ENCODE measurements at regions not wholly inside any gene's neighbourhood (a gene's known extent, or its start where the extent isn't known, plus 50 kb on each side); places are given as distances from the start of the nearest gene placed in this dataset.

DNA sequence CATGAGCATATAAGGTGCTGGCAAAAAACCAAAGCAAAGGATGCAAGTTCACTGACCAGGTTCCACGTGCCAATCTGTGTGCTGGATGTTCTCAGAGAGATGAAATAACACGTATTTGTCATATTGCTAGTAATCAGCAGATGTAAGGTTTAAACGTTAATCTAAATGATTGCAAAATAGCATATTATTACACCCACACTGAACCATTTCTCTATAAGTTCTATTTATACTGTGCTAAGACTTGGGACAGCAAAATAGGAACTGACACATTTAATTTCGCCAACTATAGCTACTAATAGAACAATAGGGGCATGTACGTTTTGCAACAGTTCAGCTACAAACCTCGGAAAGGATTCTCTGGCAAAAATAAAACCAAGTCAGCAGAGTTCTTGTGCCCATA is 350.3 kb upstream of the ZNF385D start:
- Histone ChIP-seq H3K27ac (no peak overlapping the region), H3K27me3 (no peaks in the 10 kb centered on the region), H3K9me3 (no peaks in the 10 kb centered on the region), H3K4me1 (no peaks in the 10 kb centered on the region), H3K4me3 (no peak overlapping the region), H3K36me3 (replicated peaks in 1 of 2; ENCODE audit: insufficient read depth in 1 of 2, low read depth in 2 of 2) (no peaks in the 10 kb centered on the region)
- DNase-seq: no peak
- TF ChIP-seq POLR2A (IDR thresholded peaks at IDR 0.05): no peak
- 54 to 57% methylated on average over 6 of the region's 6 CpGs for WGBS, 2 donors
- ATAC-seq: no peak
- intact Hi-C loops (cut with DNase I): no loop called here

DNA sequence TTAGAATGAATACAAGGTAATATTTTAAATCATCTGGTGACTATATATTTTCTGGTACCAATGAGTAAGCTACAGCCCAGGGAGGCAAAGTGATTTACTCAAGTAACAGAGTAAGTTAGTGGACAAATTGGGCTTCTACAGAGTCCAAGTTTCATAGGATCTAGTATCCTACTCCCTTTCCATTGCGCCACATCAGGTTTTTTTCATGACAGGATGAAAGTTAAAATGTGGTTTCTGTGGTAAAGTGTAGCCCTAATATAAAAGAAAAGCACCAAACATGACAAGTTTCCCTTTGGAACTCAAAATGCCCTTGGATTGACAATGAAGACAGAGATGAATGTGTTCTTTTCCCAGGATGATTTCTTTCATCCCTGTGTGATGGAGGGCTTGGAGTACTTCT is 350.8 kb upstream of the ZNF385D start:
- no peak for DNase-seq
- Histone ChIP-seq H3K36me3 (replicated peaks in 1 of 2; ENCODE audit: insufficient read depth in 1 of 2, low read depth in 2 of 2) (no peaks in the 10 kb centered on the region), H3K9me3 (no peaks in the 10 kb centered on the region), H3K27ac (no peak overlapping the region), H3K27me3 (no peaks in the 10 kb centered on the region), H3K4me3 (no peak overlapping the region), H3K4me1 (no peaks in the 10 kb centered on the region)
- intact Hi-C loops (cut with DNase I): no loop called here
- no peak for ATAC-seq
- WGBS, 2 donors: 62 to 95% methylated on average over 1 of the region's 1 CpG
- TF ChIP-seq, protein P1, sequence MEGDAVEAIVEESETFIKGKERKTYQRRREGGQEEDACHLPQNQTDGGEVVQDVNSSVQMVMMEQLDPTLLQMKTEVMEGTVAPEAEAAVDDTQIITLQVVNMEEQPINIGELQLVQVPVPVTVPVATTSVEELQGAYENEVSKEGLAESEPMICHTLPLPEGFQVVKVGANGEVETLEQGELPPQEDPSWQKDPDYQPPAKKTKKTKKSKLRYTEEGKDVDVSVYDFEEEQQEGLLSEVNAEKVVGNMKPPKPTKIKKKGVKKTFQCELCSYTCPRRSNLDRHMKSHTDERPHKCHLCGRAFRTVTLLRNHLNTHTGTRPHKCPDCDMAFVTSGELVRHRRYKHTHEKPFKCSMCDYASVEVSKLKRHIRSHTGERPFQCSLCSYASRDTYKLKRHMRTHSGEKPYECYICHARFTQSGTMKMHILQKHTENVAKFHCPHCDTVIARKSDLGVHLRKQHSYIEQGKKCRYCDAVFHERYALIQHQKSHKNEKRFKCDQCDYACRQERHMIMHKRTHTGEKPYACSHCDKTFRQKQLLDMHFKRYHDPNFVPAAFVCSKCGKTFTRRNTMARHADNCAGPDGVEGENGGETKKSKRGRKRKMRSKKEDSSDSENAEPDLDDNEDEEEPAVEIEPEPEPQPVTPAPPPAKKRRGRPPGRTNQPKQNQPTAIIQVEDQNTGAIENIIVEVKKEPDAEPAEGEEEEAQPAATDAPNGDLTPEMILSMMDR (IDR thresholded peaks at IDR 0.05): no peak
- no peak for TF ChIP-seq POLR2A (IDR thresholded peaks at IDR 0.05)

DNA sequence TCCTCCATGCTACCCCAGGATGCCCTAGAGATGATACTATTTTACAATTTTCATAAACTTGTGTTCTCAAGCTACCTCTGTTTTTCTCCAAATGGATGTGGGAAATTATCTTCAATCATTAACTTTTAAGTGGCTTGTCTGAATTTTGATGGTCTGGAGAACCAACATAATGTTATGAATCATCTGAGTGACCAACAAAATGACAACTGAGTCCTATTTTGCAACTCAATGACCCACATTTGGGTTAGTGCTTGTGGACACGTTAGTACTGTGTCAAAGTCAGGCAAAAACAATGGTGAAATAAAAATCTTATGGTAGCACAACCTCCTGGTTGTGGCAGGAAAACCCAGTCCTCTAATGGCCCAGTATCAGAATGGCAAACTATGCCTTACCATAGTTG is 352.4 kb upstream of the ZNF385D start:
- DNase-seq: no peak
- no peak for ATAC-seq
- TF ChIP-seq, protein P1 (IDR thresholded peaks at IDR 0.05): no peak
- no peak for TF ChIP-seq POLR2A (IDR thresholded peaks at IDR 0.05)
- H3K36me3 ChIP-seq (replicated peaks in 1 of 2; ENCODE audit: insufficient read depth in 1 of 2, low read depth in 2 of 2): no peaks in the 10 kb centered on the region
- H3K27ac ChIP-seq: no peak overlapping the region
- H3K27me3 ChIP-seq: no peaks in the 10 kb centered on the region
- intact Hi-C loops (cut with DNase I): no loop called here
- no peaks in the 10 kb centered on the region for H3K9me3 ChIP-seq
- no peak overlapping the region for H3K4me3 ChIP-seq
- H3K4me1 ChIP-seq: no peaks in the 10 kb centered on the region
- 33 to 52% methylated on average over 1 of the region's 1 CpG for WGBS, 2 donors

DNA sequence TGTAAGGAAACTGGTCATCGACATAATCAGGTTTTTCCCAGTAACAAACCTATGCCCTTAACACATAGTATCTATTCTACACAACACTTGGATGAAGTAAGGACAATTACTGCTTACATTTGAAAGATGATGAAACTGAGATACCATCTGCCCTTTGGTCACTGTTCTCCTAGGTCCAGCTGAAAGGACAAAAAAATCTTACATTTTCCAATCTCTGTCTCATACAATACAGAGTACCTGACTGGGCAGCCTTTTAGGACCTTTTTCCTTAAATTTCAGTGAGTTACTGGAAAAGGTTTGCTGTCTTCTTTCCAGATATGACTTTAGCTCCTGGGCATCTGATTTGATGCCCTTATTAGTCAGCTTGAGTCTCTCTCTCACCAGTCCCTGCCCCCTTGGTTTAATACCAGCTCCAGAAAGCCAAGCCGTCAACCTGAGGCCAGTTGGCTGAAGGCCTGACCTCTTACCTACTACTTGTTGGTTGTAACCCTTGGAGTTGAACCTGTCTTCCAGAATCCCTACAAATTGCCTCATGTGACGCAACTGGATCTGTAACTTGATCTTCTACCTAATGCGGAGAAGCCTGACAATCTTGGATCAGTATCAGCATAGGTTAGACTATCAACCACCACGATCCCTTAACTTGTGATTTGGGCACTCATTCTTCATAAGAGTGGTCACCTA is 355.3 kb upstream of the ZNF385D start:
- ATAC-seq (no peak), DNase-seq (peak in 1 of 4 donors; percentile 8)

DNA sequence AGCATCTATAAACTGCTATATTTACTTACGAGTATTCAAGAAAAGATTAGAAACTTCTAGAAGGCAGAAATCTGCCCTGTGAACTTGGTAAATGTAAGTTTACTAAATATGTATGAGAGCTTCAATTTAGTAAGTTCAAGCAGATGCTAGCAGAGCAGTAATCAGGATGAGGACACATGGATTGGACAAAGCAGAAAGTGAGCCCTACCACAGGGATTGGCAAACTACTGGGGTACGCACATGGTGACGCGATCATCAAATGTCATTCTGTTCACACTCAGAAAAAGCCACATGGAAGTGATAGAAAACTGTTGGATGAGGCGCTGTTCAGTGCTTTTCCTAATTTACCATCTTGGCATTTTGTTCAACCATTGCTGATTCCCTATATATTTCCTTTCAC is 360.2 kb upstream of the ZNF385D start:
- H3K9me3 ChIP-seq: no peaks in the 10 kb centered on the region
- H3K4me1 ChIP-seq: no peaks in the 10 kb centered on the region
- TF ChIP-seq, protein P1 (IDR thresholded peaks at IDR 0.05): no peak
- TF ChIP-seq POLR2A (IDR thresholded peaks at IDR 0.05): no peak
- H3K27ac ChIP-seq: no peak overlapping the region
- H3K4me3 ChIP-seq: no peak overlapping the region
- no peak for ATAC-seq
- DNase-seq: no peak
- intact Hi-C loops (cut with DNase I): no loop called here
- 73 to 74% methylated on average over 5 of the region's 5 CpGs for WGBS, 2 donors
- no peaks in the 10 kb centered on the region for H3K27me3 ChIP-seq
- H3K36me3 ChIP-seq (replicated peaks in 1 of 2; ENCODE audit: insufficient read depth in 1 of 2, low read depth in 2 of 2): no peaks in the 10 kb centered on the region

More for the DNA sequence above, 355.3 kb upstream of the ZNF385D start:
- H3K4me3 ChIP-seq: no peak overlapping the region
- intact Hi-C loops (cut with DNase I): no loop called here
- 75 to 77% methylated on average over 5 of the region's 5 CpGs for WGBS, 2 donors
- TF ChIP-seq, protein P1 (IDR thresholded peaks at IDR 0.05): no peak
- no peak for TF ChIP-seq POLR2A (IDR thresholded peaks at IDR 0.05)
- no peaks in the 10 kb centered on the region for H3K36me3 ChIP-seq (replicated peaks in 1 of 2; ENCODE audit: insufficient read depth in 1 of 2, low read depth in 2 of 2)
- no peaks in the 10 kb centered on the region for H3K4me1 ChIP-seq
- no peaks in the 10 kb centered on the region for H3K27me3 ChIP-seq
- H3K9me3 ChIP-seq: no peaks in the 10 kb centered on the region
- no peak overlapping the region for H3K27ac ChIP-seq
